H9 (cell line): ENCODE measurements at regions not wholly inside any gene's neighbourhood (a gene's known extent, or its start where the extent isn't known, plus 50 kb on each side); places are given as distances from the start of the nearest gene placed in this dataset.
"Not testable (repeated sequence)": the region's sequence is repeated elsewhere in the genome, so short reads cannot be mapped to it uniquely, and the experiment has no call there.

Source experiments
- DNase-seq: peaks from one replicate; pipeline ENCODE4 v3.0.0-alpha.2; 2017
- H2AFZ ChIP-seq: one replicate; pipeline ENCODE4 v1.6.1; 2013; ENCODE audit warnings: mild to moderate bottlenecking, low read length, control low read depth, moderate library complexity
- H2AK5ac ChIP-seq: 2 replicates; pipeline ENCODE4 v1.6.1; 2013; ENCODE audit warnings: low read length, control low read depth, mixed read lengths; ENCODE audit not compliant: insufficient read length
- H2BK120ac ChIP-seq: one replicate; pipeline ENCODE4 v1.6.1; 2013; ENCODE audit warnings: low read depth, mild to moderate bottlenecking, low read length, control low read depth, inconsistent platforms; ENCODE audit not compliant: poor library complexity, severe bottlenecking
- H2BK12ac ChIP-seq: 2 replicates; pipeline ENCODE4 v1.6.1; 2013; ENCODE audit warnings: low read length, control low read depth, mixed read lengths, low read depth; ENCODE audit not compliant: insufficient read length
- H2BK15ac ChIP-seq: 2 replicates; pipeline ENCODE4 v1.6.1; 2013; ENCODE audit warnings: low read depth, low read length, control low read depth
- H2BK20ac ChIP-seq: one replicate; pipeline ENCODE4 v1.6.1; 2013; ENCODE audit warnings: low read depth, mild to moderate bottlenecking, low read length, control low read depth, inconsistent platforms; ENCODE audit not compliant: poor library complexity, severe bottlenecking
- H2BK5ac ChIP-seq: 2 replicates; pipeline ENCODE4 v1.6.1; 2013; ENCODE audit warnings: low read length, control low read depth, mixed read lengths; ENCODE audit not compliant: insufficient read length
- H3K14ac ChIP-seq: 2 replicates; pipeline ENCODE4 v1.6.1; 2013; ENCODE audit warnings: low read length, control low read depth; ENCODE audit not compliant: insufficient read depth
- H3K18ac ChIP-seq: 2 replicates; pipeline ENCODE4 v1.6.1; 2013; ENCODE audit warnings: low read depth, mild to moderate bottlenecking, mixed read lengths, low read length, control low read depth; ENCODE audit not compliant: insufficient read length
- H3K23ac ChIP-seq: 2 replicates; pipeline ENCODE4 v1.6.1; 2013; ENCODE audit warnings: low read length, control low read depth, mixed read lengths, low read depth; ENCODE audit not compliant: insufficient read length
- H3K23me2 ChIP-seq: 2 replicates; pipeline ENCODE4 v1.6.1; 2013; ENCODE audit warnings: low read depth, mild to moderate bottlenecking, mixed read lengths, low read length, control low read depth; ENCODE audit not compliant: insufficient read length, poor library complexity, severe bottlenecking
- H3K27ac ChIP-seq: 2 replicates; pipeline ENCODE4 v1.5.1; 2013; ENCODE audit warnings: low read length, control low read depth, mixed read lengths, low read depth; ENCODE audit not compliant: insufficient read length
- H3K27me3 ChIP-seq: 2 replicates; pipeline ENCODE4 v1.6.1; 2013; ENCODE audit warnings: low read length, control low read depth, inconsistent platforms; ENCODE audit not compliant: insufficient read depth
- H3K4ac ChIP-seq: 2 replicates; pipeline ENCODE4 v1.6.1; 2013; ENCODE audit warnings: low read depth, mild to moderate bottlenecking, control low read depth, inconsistent platforms, low read length, moderate library complexity
- H3K4me1 ChIP-seq: 2 replicates; pipeline ENCODE4 v1.6.1; 2013; ENCODE audit warnings: low read length, control low read depth, inconsistent platforms; ENCODE audit not compliant: insufficient read depth
- H3K4me2 ChIP-seq: 2 replicates; pipeline ENCODE4 v1.6.1; 2013; ENCODE audit warnings: low read length, control low read depth, mixed read lengths; ENCODE audit not compliant: insufficient read length, insufficient read depth
- H3K56ac ChIP-seq: 2 replicates; pipeline ENCODE4 v1.6.1; 2013; ENCODE audit warnings: low read depth, mild to moderate bottlenecking, mixed read lengths, low read length, control low read depth; ENCODE audit not compliant: insufficient read length
- H3K79me1 ChIP-seq: 2 replicates; pipeline ENCODE4 v1.6.1; 2013; ENCODE audit warnings: low read depth, mild to moderate bottlenecking, moderate library complexity, low read length, control low read depth, inconsistent platforms; ENCODE audit not compliant: insufficient read depth, poor library complexity, severe bottlenecking
- H3K79me2 ChIP-seq: 2 replicates; pipeline ENCODE4 v1.6.1; 2013; ENCODE audit warnings: low read length, control low read depth, inconsistent platforms; ENCODE audit not compliant: insufficient read depth
- H3K9ac ChIP-seq: 2 replicates; pipeline ENCODE4 v1.6.1; 2013; ENCODE audit warnings: low read length, control low read depth, mixed read lengths; ENCODE audit not compliant: insufficient read length; ENCODE audit errors: extremely low read depth
- H3K9me3 ChIP-seq: one replicate; pipeline ENCODE4 v1.6.1; 2013; ENCODE audit warnings: low read depth, low read length, inconsistent platforms; ENCODE audit not compliant: control insufficient read depth
- H3T11ph ChIP-seq: one replicate; pipeline ENCODE4 v1.6.1; 2013; ENCODE audit warnings: mild to moderate bottlenecking, low read length, control low read depth, inconsistent platforms
- H4K20me1 ChIP-seq: one replicate; pipeline ENCODE4 v1.6.1; 2013; ENCODE audit not compliant: control insufficient read depth, insufficient read length, insufficient read depth
- H4K5ac ChIP-seq: 2 replicates; pipeline ENCODE4 v1.6.1; 2013; ENCODE audit warnings: low read depth, mild to moderate bottlenecking, mixed read lengths, low read length, control low read depth; ENCODE audit not compliant: insufficient read length
- H4K8ac ChIP-seq: replicated peaks from 2 replicates; pipeline ENCODE4 v1.6.1; 2013; ENCODE audit warnings: low read length, control low read depth, mixed read lengths, low read depth; ENCODE audit not compliant: insufficient read length
- H4K91ac ChIP-seq: 2 replicates; pipeline ENCODE4 v1.6.1; 2013; ENCODE audit warnings: low read depth, mild to moderate bottlenecking, moderate library complexity, mixed read lengths, low read length, control low read depth; ENCODE audit not compliant: insufficient read length
- H3K27ac Mint-ChIP-seq, 3 experiments: 2 replicates in 2 of 3; 3 replicates in 1 of 3; pipeline ENCODE4 v1.8.0; 2020 to 2021; ENCODE audit warnings: mixed read lengths in 3 of 3, mild to moderate bottlenecking in 1 of 3, moderate library complexity in 1 of 3
- H3K27me3 Mint-ChIP-seq: 2 replicates; pipeline ENCODE4 v1.8.0; 2021; ENCODE audit warnings: low read depth, mild to moderate bottlenecking, moderate library complexity, mixed read lengths
- H3K36me3 Mint-ChIP-seq, 3 experiments: 2 replicates in 2 of 3; 3 replicates in 1 of 3; pipeline ENCODE4 v1.8.0; 2020 to 2021; ENCODE audit warnings: low read depth in 3 of 3, mixed read lengths in 3 of 3; ENCODE audit not compliant: insufficient read depth in 1 of 3
- H3K4me1 Mint-ChIP-seq, 2 experiments: 2 replicates each; pipeline ENCODE4 v1.8.0; 2020; ENCODE audit warnings: mixed read lengths in 2 of 2
- H3K4me3 Mint-ChIP-seq, 2 experiments: 2 replicates in 1 of 2; 3 replicates in 1 of 2; pipeline ENCODE4 v1.8.0; 2020 to 2021; ENCODE audit warnings: mild to moderate bottlenecking in 2 of 2, mixed read lengths in 2 of 2, moderate library complexity in 1 of 2
- H3K9me3 Mint-ChIP-seq, 2 experiments: 2 replicates in 1 of 2; 3 replicates in 1 of 2; pipeline ENCODE4 v1.8.0; 2020; ENCODE audit warnings: mild to moderate bottlenecking in 2 of 2, mixed read lengths in 2 of 2, moderate library complexity in 1 of 2
- WGBS: extraction: QIAGEN DNeasy Blood & Tissue Kit; methylation state at CpG from one replicate; pipeline ENCODE4 v1.1.7; 2013; ENCODE audit warnings: missing lambda C conversion rate, low lambda C conversion rate, mixed read lengths; ENCODE audit not compliant: insufficient read length; ENCODE audit errors: extremely low coverage; 5-methylcytosine and 5-hydroxymethylcytosine counted together
- TF ChIP-seq, protein P1 (sequence below): fragments of 200-600 bp; sonication (generic); conservative IDR thresholded peaks from 3 replicates; pipeline ENCODE4 v1.8.0; 2021; ENCODE audit warnings: antibody characterized with exemption, mild to moderate bottlenecking

DNA sequence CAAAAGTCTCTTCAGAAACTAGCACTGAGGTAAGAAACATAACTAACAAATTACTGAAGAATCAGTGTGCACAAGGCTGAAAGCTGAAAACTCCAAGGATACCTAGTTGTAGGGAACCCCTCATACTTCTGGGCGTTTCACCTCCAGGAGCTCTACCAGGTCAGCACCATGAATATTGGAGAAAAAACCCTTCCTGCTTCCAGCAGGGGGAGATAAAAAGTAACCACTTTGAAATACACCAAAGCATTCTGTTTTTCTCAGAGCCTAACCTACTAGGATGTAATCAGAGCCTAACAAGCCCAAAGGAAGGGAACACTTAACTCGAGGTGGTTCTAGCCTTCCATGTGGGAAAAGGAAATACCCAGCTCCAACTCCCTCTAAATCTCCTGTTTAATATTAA, 175.8 kb upstream of the MME start:
- H4K5ac ChIP-seq: no peak overlapping the region
- H3K9ac ChIP-seq: no peak overlapping the region
- Mint-ChIP-seq H3K27me3 (no peaks in the 10 kb centered on the region), H3K27ac (no peak overlapping the region), H3K9me3 (peaks cover 1% of the 10 kb centered on the region in 2 experiments; a peak in 1 of 5 replicates), H3K4me1 (0 out of 4 replicates have a peak, but pooled peaks cover 0 to 3% of the 10 kb centered on the region in 2 experiments), H3K36me3 (no peaks in the 10 kb centered on the region), H3K4me3 (no peak overlapping the region)
- H3K14ac ChIP-seq: no peak overlapping the region; the same call in 1 of the 2 replicates
- no peak overlapping the region for H2BK5ac ChIP-seq
- no peak overlapping the region for H2BK12ac ChIP-seq
- H3K79me1 ChIP-seq: no peaks in the 10 kb centered on the region
- H2BK20ac ChIP-seq: no peak overlapping the region
- H2BK120ac ChIP-seq: no peak overlapping the region
- DNase-seq: peak; percentile 32
- no peak overlapping the region for H3K18ac ChIP-seq
- H2BK15ac ChIP-seq: no peak overlapping the region
- H2AK5ac ChIP-seq: no peak overlapping the region
- H3K79me2 ChIP-seq: no peaks in the 10 kb centered on the region
- no CpG with 5 or more reads among the region's 2 CpGs for WGBS
- H4K91ac ChIP-seq: no peak overlapping the region
- TF ChIP-seq, protein P1, sequence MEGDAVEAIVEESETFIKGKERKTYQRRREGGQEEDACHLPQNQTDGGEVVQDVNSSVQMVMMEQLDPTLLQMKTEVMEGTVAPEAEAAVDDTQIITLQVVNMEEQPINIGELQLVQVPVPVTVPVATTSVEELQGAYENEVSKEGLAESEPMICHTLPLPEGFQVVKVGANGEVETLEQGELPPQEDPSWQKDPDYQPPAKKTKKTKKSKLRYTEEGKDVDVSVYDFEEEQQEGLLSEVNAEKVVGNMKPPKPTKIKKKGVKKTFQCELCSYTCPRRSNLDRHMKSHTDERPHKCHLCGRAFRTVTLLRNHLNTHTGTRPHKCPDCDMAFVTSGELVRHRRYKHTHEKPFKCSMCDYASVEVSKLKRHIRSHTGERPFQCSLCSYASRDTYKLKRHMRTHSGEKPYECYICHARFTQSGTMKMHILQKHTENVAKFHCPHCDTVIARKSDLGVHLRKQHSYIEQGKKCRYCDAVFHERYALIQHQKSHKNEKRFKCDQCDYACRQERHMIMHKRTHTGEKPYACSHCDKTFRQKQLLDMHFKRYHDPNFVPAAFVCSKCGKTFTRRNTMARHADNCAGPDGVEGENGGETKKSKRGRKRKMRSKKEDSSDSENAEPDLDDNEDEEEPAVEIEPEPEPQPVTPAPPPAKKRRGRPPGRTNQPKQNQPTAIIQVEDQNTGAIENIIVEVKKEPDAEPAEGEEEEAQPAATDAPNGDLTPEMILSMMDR: peak; percentile 74
- no peak overlapping the region for H3K4ac ChIP-seq
- no peaks in the 10 kb centered on the region for H3K9me3 ChIP-seq
- H3K27ac ChIP-seq: no peak overlapping the region
- H3K4me2 ChIP-seq: no peak overlapping the region
- no peaks in the 10 kb centered on the region for H4K20me1 ChIP-seq
- no peaks in the 10 kb centered on the region for H3K27me3 ChIP-seq
- no peak overlapping the region for H4K8ac ChIP-seq
- H3K23me2 ChIP-seq: no peaks in the 10 kb centered on the region
- no peak overlapping the region for H3K56ac ChIP-seq
- H3K4me1 ChIP-seq: no peaks in the 10 kb centered on the region
- H3T11ph ChIP-seq: no peak overlapping the region
- peak overlapping the region; percentile 93 for H2AFZ ChIP-seq
- H3K23ac ChIP-seq: no peak overlapping the region

DNA sequence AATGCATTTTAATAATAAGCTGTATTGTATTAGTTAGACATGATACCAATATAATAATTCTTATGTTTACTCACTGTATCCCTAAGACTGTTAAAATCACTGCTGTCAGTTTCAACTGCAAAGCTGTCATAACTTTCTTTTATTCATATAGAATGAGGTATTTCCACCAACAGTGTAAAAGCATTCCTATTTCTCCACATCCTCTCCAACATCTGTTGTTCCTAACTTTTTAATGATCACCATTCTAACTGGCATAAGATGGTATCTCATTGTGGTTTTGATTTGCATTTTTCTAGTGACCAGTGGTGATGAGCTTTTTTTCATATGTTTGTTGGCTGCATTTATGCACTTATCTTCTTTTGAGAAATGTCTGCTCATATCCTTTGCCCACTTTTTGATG, 177.6 kb upstream of the MME start:
- not testable (repeated sequence) for H3K9ac ChIP-seq, H3K56ac ChIP-seq, H4K20me1 ChIP-seq, H3K9me3 Mint-ChIP-seq, H3K23me2 ChIP-seq, H4K91ac ChIP-seq, H2BK5ac ChIP-seq, H2BK120ac ChIP-seq, H3K14ac ChIP-seq, H3K4me2 ChIP-seq, H3T11ph ChIP-seq, H4K5ac ChIP-seq, H2AK5ac ChIP-seq, H3K4me1 ChIP-seq, H3K27ac Mint-ChIP-seq, H3K23ac ChIP-seq, DNase-seq, H3K18ac ChIP-seq, H2AFZ ChIP-seq, H4K8ac ChIP-seq, H2BK15ac ChIP-seq, H3K4me1 Mint-ChIP-seq, H2BK20ac ChIP-seq, H3K36me3 Mint-ChIP-seq, H3K4me3 Mint-ChIP-seq, H3K9me3 ChIP-seq, H3K79me2 ChIP-seq, H3K79me1 ChIP-seq, H3K27me3 ChIP-seq, H3K27me3 Mint-ChIP-seq, H3K4ac ChIP-seq, H2BK12ac ChIP-seq, H3K27ac ChIP-seq
